HFFc6 (cell line): ENCODE measurements at regions not wholly inside any gene's neighbourhood (a gene's known extent, or its start where the extent isn't known, plus 50 kb on each side); places are given as distances from the start of the nearest gene placed in this dataset.

Experiments
- DNase-seq: peaks from one replicate; pipeline ENCODE4 v3.0.0-alpha.2; 2018
- H3K27ac Mint-ChIP-seq: 2 replicates; pipeline ENCODE4 v1.8.0; 2020; ENCODE audit warnings: mild to moderate bottlenecking, mixed read lengths
- H3K27me3 Mint-ChIP-seq: 2 replicates; pipeline ENCODE4 v1.8.0; 2021; ENCODE audit warnings: mild to moderate bottlenecking, moderate library complexity, mixed read lengths; ENCODE audit not compliant: insufficient read depth
- H3K36me3 Mint-ChIP-seq: 2 replicates; pipeline ENCODE4 v1.8.0; 2021; ENCODE audit warnings: low read depth, mixed read lengths
- H3K4me1 Mint-ChIP-seq: 2 replicates; pipeline ENCODE4 v1.8.0; 2020; ENCODE audit warnings: low read depth, mixed read lengths
- H3K4me3 Mint-ChIP-seq: 2 replicates; pipeline ENCODE4 v1.8.0; 2020; ENCODE audit warnings: mild to moderate bottlenecking, moderate library complexity, mixed read lengths
- H3K9me3 Mint-ChIP-seq: 2 replicates; pipeline ENCODE4 v1.8.0; 2020; ENCODE audit warnings: mild to moderate bottlenecking, mixed read lengths
- CTCF ChIP-seq: fragments of 200-600 bp; sonication (generic); IDR thresholded peaks from 2 replicates; pipeline ENCODE4 v1.5.0; 2021; ENCODE audit warnings: antibody characterized with exemption, mild to moderate bottlenecking

GRCh38 chr1:75673885-75674284 is 50.6 kb upstream of the ACADM start:
- Mint-ChIP-seq H3K27me3 (no peaks in the 10 kb centered on the region; the same call in 1 of the 2 replicates), H3K27ac (no peak overlapping the region), H3K9me3 (no peaks in the 10 kb centered on the region), H3K4me3 (no peak overlapping the region), H3K4me1 (peaks cover 13% of the 10 kb centered on the region), H3K36me3 (no peaks in the 10 kb centered on the region)
- no peak for DNase-seq
- TF ChIP-seq CTCF: no peak
